ENCODE measurements at regions not wholly inside any gene's neighbourhood (a gene's known extent, or its start where the extent isn't known, plus 50 kb on each side); places are given as distances from the start of the nearest gene placed in this dataset.

GRCh38 chr7:114212721-114213429, 201.7 kb upstream of the FOXP2 start:
- Histone ChIP-seq H3K4me3 (ENCODE audit: low read depth, low read length) (no peak overlapping the region), H4K91ac (ENCODE audit: low read depth, low read length) (no peak overlapping the region)

GRCh38 chr7:114209968-114210367, 204.6 kb upstream of the FOXP2 start:
- H3K14ac ChIP-seq (ENCODE audit: low read length), result no peak overlapping the region
- no peak overlapping the region for H3K4me3 ChIP-seq (ENCODE audit: low read depth, low read length)
- H3K27ac ChIP-seq (ENCODE audit: low read depth, low read length), result no peak overlapping the region
- no peak overlapping the region for H4K8ac ChIP-seq (ENCODE audit: low read depth, low read length)
- H4K12ac ChIP-seq (ENCODE audit: low read depth, low read length), result no peak overlapping the region
- no peak overlapping the region for H2BK5ac ChIP-seq (ENCODE audit: low read depth, low read length, poor library complexity)
- no peaks in the 10 kb centered on the region for H3K36me3 ChIP-seq (ENCODE audit: control insufficient read depth in 1 of 2, insufficient read depth in 2 of 2, low read length in 2 of 2)
- H2AK5ac ChIP-seq (ENCODE audit: low read length), result no peak overlapping the region
- H3K18ac ChIP-seq (ENCODE audit: low read length), result no peak overlapping the region
- no peak overlapping the region for H2BK120ac ChIP-seq (ENCODE audit: insufficient read depth, low read length, poor library complexity)
- H3K9me3 ChIP-seq (ENCODE audit: insufficient read depth, low read depth, low read length), result no peaks in the 10 kb centered on the region
- H3K9ac ChIP-seq (ENCODE audit: low read length), result no peak overlapping the region
- no peak overlapping the region for H3K4ac ChIP-seq (ENCODE audit: low read depth, low read length)
- H3K27me3 ChIP-seq (ENCODE audit: insufficient read depth, low read length), result no peaks in the 10 kb centered on the region
- no peaks in the 10 kb centered on the region for H3K79me2 ChIP-seq (ENCODE audit: control insufficient read depth, insufficient read depth, low read length, poor library complexity)
- H3K4me2 ChIP-seq (ENCODE audit: low read length), result no peak overlapping the region
- no peak overlapping the region for H2AFZ ChIP-seq (ENCODE audit: insufficient read depth, low read length, poor library complexity)
- no CpG with 5 or more reads among the region's 1 CpG for WGBS (ENCODE audit: extremely low coverage, insufficient coverage, insufficient read length)
- H2BK12ac ChIP-seq (ENCODE audit: low read length), result no peak overlapping the region
- H3K4me1 ChIP-seq (ENCODE audit: control insufficient read depth in 1 of 2, insufficient read depth in 2 of 2, low read length in 2 of 2), result peaks cover 0 to 2% of the 10 kb centered on the region in 2 experiments
- no peaks in the 10 kb centered on the region for H3K79me1 ChIP-seq (ENCODE audit: low read length)
- no peak overlapping the region for H4K91ac ChIP-seq (ENCODE audit: low read depth, low read length)
- no peak for DNase-seq
- H3K23ac ChIP-seq (ENCODE audit: low read length), result no peak overlapping the region

More at GRCh38 chr7:114212721-114213429, 201.7 kb upstream of the FOXP2 start:
- Histone ChIP-seq H3K14ac (ENCODE audit: low read length) (no peak overlapping the region), H2BK5ac (ENCODE audit: low read depth, low read length, poor library complexity) (no peak overlapping the region), H2BK120ac (ENCODE audit: insufficient read depth, low read length, poor library complexity) (no peak overlapping the region), H3K79me2 (ENCODE audit: control insufficient read depth, insufficient read depth, low read length, poor library complexity) (no peaks in the 10 kb centered on the region), H2AK5ac (ENCODE audit: low read length) (no peak overlapping the region), H3K36me3 (ENCODE audit: control insufficient read depth in 1 of 2, insufficient read depth in 2 of 2, low read length in 2 of 2) (no peaks in the 10 kb centered on the region), H3K4ac (ENCODE audit: low read depth, low read length) (no peak overlapping the region), H3K18ac (ENCODE audit: low read length) (no peak overlapping the region), H3K79me1 (ENCODE audit: low read length) (no peaks in the 10 kb centered on the region), H2AFZ (ENCODE audit: insufficient read depth, low read length, poor library complexity) (no peak overlapping the region), H3K4me2 (ENCODE audit: low read length) (no peak overlapping the region), H4K8ac (ENCODE audit: low read depth, low read length) (no peak overlapping the region), H3K9ac (ENCODE audit: low read length) (no peak overlapping the region), H4K12ac (ENCODE audit: low read depth, low read length) (no peak overlapping the region), H3K27ac (ENCODE audit: low read depth, low read length) (no peak overlapping the region), H3K9me3 (ENCODE audit: insufficient read depth, low read depth, low read length) (no peaks in the 10 kb centered on the region), H3K27me3 (ENCODE audit: insufficient read depth, low read length) (no peaks in the 10 kb centered on the region), H2BK12ac (ENCODE audit: low read length) (no peak overlapping the region), H3K4me1 (ENCODE audit: control insufficient read depth in 1 of 2, insufficient read depth in 2 of 2, low read length in 2 of 2) (peaks cover 0 to 2% of the 10 kb centered on the region in 2 experiments), H3K23ac (ENCODE audit: low read length) (no peak overlapping the region)
- no CpG with 5 or more reads among the region's 1 CpG for WGBS (ENCODE audit: extremely low coverage, insufficient coverage, insufficient read length)
- no peak for DNase-seq

GRCh38 chr7:114206688-114207087, 207.9 kb upstream of the FOXP2 start:
- Histone ChIP-seq H3K27me3 (ENCODE audit: insufficient read depth, low read length) (no peaks in the 10 kb centered on the region), H2AFZ (ENCODE audit: insufficient read depth, low read length, poor library complexity) (no peak overlapping the region), H4K8ac (ENCODE audit: low read depth, low read length) (no peak overlapping the region), H3K79me2 (ENCODE audit: control insufficient read depth, insufficient read depth, low read length, poor library complexity) (no peaks in the 10 kb centered on the region), H2BK120ac (ENCODE audit: insufficient read depth, low read length, poor library complexity) (no peak overlapping the region), H2AK5ac (ENCODE audit: low read length) (no peak overlapping the region), H4K12ac (ENCODE audit: low read depth, low read length) (no peak overlapping the region), H3K9ac (ENCODE audit: low read length) (no peak overlapping the region), H4K91ac (ENCODE audit: low read depth, low read length) (no peak overlapping the region), H3K4ac (ENCODE audit: low read depth, low read length) (no peak overlapping the region), H3K9me3 (ENCODE audit: insufficient read depth, low read depth, low read length) (no peaks in the 10 kb centered on the region), H3K27ac (ENCODE audit: low read depth, low read length) (no peak overlapping the region), H3K18ac (ENCODE audit: low read length) (no peak overlapping the region), H2BK12ac (ENCODE audit: low read length) (no peak overlapping the region), H3K14ac (ENCODE audit: low read length) (no peak overlapping the region), H2BK5ac (ENCODE audit: low read depth, low read length, poor library complexity) (no peak overlapping the region), H3K4me1 (ENCODE audit: control insufficient read depth in 1 of 2, insufficient read depth in 2 of 2, low read length in 2 of 2) (peaks cover 0 to 2% of the 10 kb centered on the region in 2 experiments), H3K4me3 (ENCODE audit: low read depth, low read length) (no peak overlapping the region), H3K79me1 (ENCODE audit: low read length) (no peaks in the 10 kb centered on the region), H3K36me3 (ENCODE audit: control insufficient read depth in 1 of 2, insufficient read depth in 2 of 2, low read length in 2 of 2) (no peaks in the 10 kb centered on the region), H3K23ac (ENCODE audit: low read length) (no peak overlapping the region), H3K4me2 (ENCODE audit: low read length) (no peak overlapping the region)
- WGBS (ENCODE audit: extremely low coverage, insufficient coverage, insufficient read length), result no CpG with 5 or more reads among the region's 1 CpG
- DNase-seq, result no peak

- Histone ChIP-seq H4K8ac (ENCODE audit: low read depth, low read length) (no peak overlapping the region), H3K14ac (ENCODE audit: low read length) (no peak overlapping the region), H2AFZ (ENCODE audit: insufficient read depth, low read length, poor library complexity) (no peak overlapping the region), H3K23ac (ENCODE audit: low read length) (no peak overlapping the region), H3K18ac (ENCODE audit: low read length) (no peak overlapping the region), H2BK12ac (ENCODE audit: low read length) (no peak overlapping the region), H3K9ac (ENCODE audit: low read length) (no peak overlapping the region), H3K4ac (ENCODE audit: low read depth, low read length) (no peak overlapping the region), H3K27ac (ENCODE audit: low read depth, low read length) (no peak overlapping the region), H3K4me1 (ENCODE audit: control insufficient read depth in 1 of 2, insufficient read depth in 2 of 2, low read length in 2 of 2) (no peaks in the 10 kb centered on the region), H2AK5ac (ENCODE audit: low read length) (no peak overlapping the region), H2BK120ac (ENCODE audit: insufficient read depth, low read length, poor library complexity) (no peak overlapping the region), H3K27me3 (ENCODE audit: insufficient read depth, low read length) (no peaks in the 10 kb centered on the region), H4K91ac (ENCODE audit: low read depth, low read length) (no peak overlapping the region), H3K4me2 (ENCODE audit: low read length) (no peak overlapping the region), H3K79me1 (ENCODE audit: low read length) (no peaks in the 10 kb centered on the region), H3K79me2 (ENCODE audit: control insufficient read depth, insufficient read depth, low read length, poor library complexity) (no peaks in the 10 kb centered on the region), H4K12ac (ENCODE audit: low read depth, low read length) (no peak overlapping the region), H3K9me3 (ENCODE audit: insufficient read depth, low read depth, low read length) (no peaks in the 10 kb centered on the region), H3K4me3 (ENCODE audit: low read depth, low read length) (no peak overlapping the region), H3K36me3 (ENCODE audit: control insufficient read depth in 1 of 2, insufficient read depth in 2 of 2, low read length in 2 of 2) (no peaks in the 10 kb centered on the region), H2BK5ac (ENCODE audit: low read depth, low read length, poor library complexity) (no peak overlapping the region)
- WGBS (ENCODE audit: extremely low coverage, insufficient coverage, insufficient read length), result no CpG with 5 or more reads among the region's 1 CpG
- no peak for DNase-seq
Observed at GRCh38 chr7:114196517-114196916, 218.1 kb upstream of the FOXP2 start.
